Neural progenitor cell (in vitro differentiated cells): ENCODE measurements at regions not wholly inside any gene's neighbourhood (a gene's known extent, or its start where the extent isn't known, plus 50 kb on each side); places are given as distances from the start of the nearest gene placed in this dataset.

ENCODE experiments used
- DNase-seq: peaks from one replicate; pipeline ENCODE4 v3.0.0-alpha.2; 2016; ENCODE audit warnings: low spot score
- H2AFZ ChIP-seq: fragments of 200-600 bp; sonication (generic); replicated peaks from 2 replicates; pipeline ENCODE4 v1.6.1; 2016; ENCODE audit warnings: antibody characterized with exemption
- H3F3A ChIP-seq: fragments of 200-600 bp; sonication (generic); 2 replicates; pipeline ENCODE4 v1.6.1; 2016; ENCODE audit warnings: antibody characterized with exemption, low read depth
- H3K27ac ChIP-seq: fragments of 200-600 bp; sonication (generic); 2 replicates; pipeline ENCODE4 v1.5.1; 2016; ENCODE audit warnings: mild to moderate bottlenecking
- H3K27me3 ChIP-seq: fragments of 200-600 bp; sonication (generic); 2 replicates; pipeline ENCODE4 v1.6.1; 2016; ENCODE audit warnings: mild to moderate bottlenecking, moderate library complexity
- H3K36me3 ChIP-seq: fragments of 200-600 bp; sonication (generic); 2 replicates; pipeline ENCODE4 v1.5.1; 2016
- H3K4me1 ChIP-seq: fragments of 200-600 bp; sonication (generic); 2 replicates; pipeline ENCODE4 v1.6.1; 2016; ENCODE audit warnings: mixed run types
- H3K4me2 ChIP-seq: fragments of 200-600 bp; sonication (generic); 2 replicates; pipeline ENCODE4 v1.6.1; 2016
- H3K4me3 ChIP-seq: fragments of 200-600 bp; sonication (generic); 2 replicates; pipeline ENCODE4 v1.5.1; 2016
- H3K79me2 ChIP-seq: fragments of 200-600 bp; sonication (generic); 2 replicates; pipeline ENCODE4 v1.6.1; 2016; ENCODE audit warnings: low read depth
- H3K9ac ChIP-seq: fragments of 200-600 bp; sonication (generic); 2 replicates; pipeline ENCODE4 v1.6.1; 2016
- H3K9me3 ChIP-seq: fragments of 200-600 bp; sonication (generic); 2 replicates; pipeline ENCODE4 v1.5.1; 2016; ENCODE audit warnings: low read depth
- H4K20me1 ChIP-seq: fragments of 200-600 bp; sonication (generic); 2 replicates; pipeline ENCODE4 v1.6.1; 2016; ENCODE audit warnings: low read depth
- H3K27ac Mint-ChIP-seq: 3 replicates; pipeline ENCODE4 v1.8.0; 2021; ENCODE audit warnings: mixed read lengths
- H3K27me3 Mint-ChIP-seq: 2 replicates; pipeline ENCODE4 v1.8.0; 2022; ENCODE audit warnings: low read depth, mild to moderate bottlenecking, inconsistent platforms, moderate library complexity, mixed read lengths; ENCODE audit not compliant: insufficient read depth
- H3K36me3 Mint-ChIP-seq: 3 replicates; pipeline ENCODE4 v1.8.0; 2021; ENCODE audit warnings: mixed read lengths
- H3K4me1 Mint-ChIP-seq: 3 replicates; pipeline ENCODE4 v1.8.0; 2021; ENCODE audit warnings: mixed read lengths
- H3K4me3 Mint-ChIP-seq: 3 replicates; pipeline ENCODE4 v1.8.0; 2021; ENCODE audit warnings: mild to moderate bottlenecking, moderate library complexity, mixed read lengths
- H3K9me3 Mint-ChIP-seq: 3 replicates; pipeline ENCODE4 v1.8.0; 2020; ENCODE audit warnings: mixed read lengths
- EZH2 ChIP-seq: fragments of 200-600 bp; sonication (generic); IDR thresholded peaks from 2 replicates; pipeline ENCODE4 v1.6.1; 2017; ENCODE audit warnings: antibody characterized with exemption, mild to moderate bottlenecking, moderate library complexity
- EZH2phosphoT487 ChIP-seq: fragments of 200-600 bp; sonication (generic); IDR thresholded peaks from 2 replicates; pipeline ENCODE4 v1.6.1; 2017; ENCODE audit warnings: antibody characterized with exemption
- TF ChIP-seq, protein P1 (sequence below): fragments of 200-600 bp; sonication (generic); IDR thresholded peaks from 2 replicates; pipeline ENCODE4 v1.5.1; 2017; ENCODE audit warnings: antibody characterized with exemption, mild to moderate bottlenecking

DNA sequence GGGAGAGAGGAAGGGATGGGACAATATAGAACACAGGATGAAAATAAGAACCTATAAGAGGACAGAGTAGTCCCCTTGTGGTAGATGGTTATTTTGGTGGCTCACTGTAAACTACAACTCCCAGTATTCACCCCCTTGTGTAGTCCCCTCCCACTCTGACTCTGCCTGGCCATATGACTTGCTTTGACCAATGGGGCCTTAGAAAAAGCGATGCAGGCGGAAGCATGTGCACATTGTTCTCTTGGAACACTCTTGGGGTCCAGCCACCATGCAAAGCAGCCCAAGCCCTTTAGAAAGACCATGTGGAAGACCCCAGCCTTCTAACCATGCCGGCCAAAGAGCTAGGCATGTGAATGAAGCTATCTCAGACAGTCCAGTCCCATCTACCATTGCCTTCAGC lies 415.0 kb downstream of the BCOR start:
- H3K4me3 Mint-ChIP-seq = no peak overlapping the region
- no peak overlapping the region for H3K27ac Mint-ChIP-seq

DNA sequence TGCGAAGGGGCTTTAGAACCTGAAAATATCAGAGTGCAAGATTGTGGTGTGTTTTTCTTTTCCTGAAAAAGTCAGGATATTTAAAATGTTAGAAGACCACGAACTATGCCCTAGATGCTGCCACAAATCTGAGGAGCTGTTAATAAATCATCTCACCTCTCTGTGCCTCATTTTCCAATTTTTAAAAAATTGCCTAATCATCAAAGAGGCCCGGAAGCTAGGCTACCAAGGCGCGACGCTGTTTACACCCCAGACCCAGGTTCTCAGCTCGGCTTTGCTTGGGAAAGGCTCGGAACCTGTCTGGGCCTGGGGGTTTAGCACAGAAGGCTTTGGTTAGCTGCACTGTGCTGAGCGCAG lies 409.6 kb downstream of the BCOR start:
- TF ChIP-seq, protein P1, sequence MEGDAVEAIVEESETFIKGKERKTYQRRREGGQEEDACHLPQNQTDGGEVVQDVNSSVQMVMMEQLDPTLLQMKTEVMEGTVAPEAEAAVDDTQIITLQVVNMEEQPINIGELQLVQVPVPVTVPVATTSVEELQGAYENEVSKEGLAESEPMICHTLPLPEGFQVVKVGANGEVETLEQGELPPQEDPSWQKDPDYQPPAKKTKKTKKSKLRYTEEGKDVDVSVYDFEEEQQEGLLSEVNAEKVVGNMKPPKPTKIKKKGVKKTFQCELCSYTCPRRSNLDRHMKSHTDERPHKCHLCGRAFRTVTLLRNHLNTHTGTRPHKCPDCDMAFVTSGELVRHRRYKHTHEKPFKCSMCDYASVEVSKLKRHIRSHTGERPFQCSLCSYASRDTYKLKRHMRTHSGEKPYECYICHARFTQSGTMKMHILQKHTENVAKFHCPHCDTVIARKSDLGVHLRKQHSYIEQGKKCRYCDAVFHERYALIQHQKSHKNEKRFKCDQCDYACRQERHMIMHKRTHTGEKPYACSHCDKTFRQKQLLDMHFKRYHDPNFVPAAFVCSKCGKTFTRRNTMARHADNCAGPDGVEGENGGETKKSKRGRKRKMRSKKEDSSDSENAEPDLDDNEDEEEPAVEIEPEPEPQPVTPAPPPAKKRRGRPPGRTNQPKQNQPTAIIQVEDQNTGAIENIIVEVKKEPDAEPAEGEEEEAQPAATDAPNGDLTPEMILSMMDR = no peak
- no peak for TF ChIP-seq EZH2phosphoT487
- no peak for TF ChIP-seq EZH2
- H3F3A ChIP-seq = peaks cover 32% of the 10 kb centered on the region
- Mint-ChIP-seq H3K4me1 (peaks cover 20% of the 10 kb centered on the region), H3K27ac (no peak overlapping the region), H3K4me3 (peak overlapping the region; percentile 66), H3K27me3 (peaks cover 7% of the 10 kb centered on the region), H3K9me3 (peaks cover 14% of the 10 kb centered on the region), H3K36me3 (no peaks in the 10 kb centered on the region)
- no peaks in the 10 kb centered on the region for H4K20me1 ChIP-seq
- DNase-seq = no peak
- no peak overlapping the region for H3K27ac ChIP-seq
- no peaks in the 10 kb centered on the region for H3K9me3 ChIP-seq
- no peaks in the 10 kb centered on the region for H3K27me3 ChIP-seq
- H3K9ac ChIP-seq = no peak overlapping the region
- no peaks in the 10 kb centered on the region for H3K36me3 ChIP-seq
- H3K4me2 ChIP-seq = peak overlapping the region; percentile 89
- H3K4me1 ChIP-seq = peaks cover 25% of the 10 kb centered on the region
- no peaks in the 10 kb centered on the region for H3K79me2 ChIP-seq
- no peak overlapping the region for H2AFZ ChIP-seq
- peak overlapping the region; percentile 55 for H3K4me3 ChIP-seq

More for the DNA sequence above, 415.0 kb downstream of the BCOR start:
- H3F3A ChIP-seq = peaks cover 5% of the 10 kb centered on the region
- no peak overlapping the region for H3K27ac ChIP-seq
- TF ChIP-seq, protein P1 = no peak
- TF ChIP-seq EZH2phosphoT487 = no peak
- TF ChIP-seq EZH2 = no peak
- no peaks in the 10 kb centered on the region for H4K20me1 ChIP-seq
- H3K36me3 ChIP-seq = no peaks in the 10 kb centered on the region
- H3K4me1 ChIP-seq = peaks cover 16% of the 10 kb centered on the region
- no peak overlapping the region for H2AFZ ChIP-seq
- Mint-ChIP-seq H3K4me1 (peaks cover 12% of the 10 kb centered on the region), H3K36me3 (no peaks in the 10 kb centered on the region), H3K27me3 (peaks cover 2% of the 10 kb centered on the region), H3K9me3 (peaks cover 10% of the 10 kb centered on the region)
- H3K9ac ChIP-seq = no peak overlapping the region
- H3K4me2 ChIP-seq = no peak overlapping the region
- H3K4me3 ChIP-seq = no peak overlapping the region
- no peaks in the 10 kb centered on the region for H3K9me3 ChIP-seq
- no peaks in the 10 kb centered on the region for H3K79me2 ChIP-seq
- DNase-seq = no peak
- H3K27me3 ChIP-seq = no peaks in the 10 kb centered on the region

DNA sequence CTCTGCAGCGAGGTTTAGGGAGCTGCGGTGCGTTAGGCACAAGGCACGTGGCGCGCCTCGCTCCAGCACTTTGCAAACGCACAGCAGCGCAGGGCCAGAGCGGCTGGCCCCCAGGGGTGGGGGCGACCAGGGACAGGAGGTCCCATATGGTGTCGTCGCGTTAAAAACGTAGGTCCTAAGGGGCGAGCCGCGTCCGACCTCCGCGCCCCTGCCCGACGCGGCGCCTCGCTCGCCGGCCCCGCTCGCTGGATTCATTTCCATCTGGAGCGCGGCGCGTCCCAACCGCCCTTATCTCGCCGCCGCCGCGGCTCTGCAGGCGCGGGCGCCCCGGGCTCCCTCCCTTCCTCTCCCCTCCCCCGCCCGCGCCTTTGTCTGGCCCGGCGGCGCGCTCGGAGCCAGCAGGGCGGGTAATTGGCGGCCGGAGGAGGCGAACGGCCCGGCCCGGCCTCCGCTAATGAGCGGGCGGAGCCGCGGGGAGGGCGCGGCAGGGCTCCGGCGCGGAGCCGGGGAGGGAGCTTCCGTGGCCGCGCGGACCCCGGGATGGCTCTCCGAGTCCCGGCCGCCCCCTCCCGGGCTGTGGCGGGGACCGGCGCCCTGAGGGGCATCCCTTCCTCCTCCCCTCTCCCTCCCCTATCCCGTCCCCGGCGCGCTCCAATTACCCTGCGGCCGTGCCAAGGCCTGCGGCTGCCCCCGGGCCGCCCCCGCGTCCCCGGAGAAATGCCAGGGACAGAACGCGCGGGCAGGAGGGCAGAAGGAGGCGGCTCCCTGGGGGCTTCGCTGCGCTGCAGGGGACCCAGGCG lies 409.0 kb downstream of the BCOR start:
- no peaks in the 10 kb centered on the region for H3K27me3 ChIP-seq
- H3K79me2 ChIP-seq = no peaks in the 10 kb centered on the region
- Mint-ChIP-seq H3K27ac (no peak overlapping the region), H3K9me3 (peaks cover 12% of the 10 kb centered on the region), H3K4me1 (peaks cover 23% of the 10 kb centered on the region), H3K36me3 (no peaks in the 10 kb centered on the region), H3K27me3 (peaks cover 7% of the 10 kb centered on the region), H3K4me3 (peak overlapping the region; percentile 70)
- H4K20me1 ChIP-seq = no peaks in the 10 kb centered on the region
- DNase-seq = peak; percentile 95
- peak overlapping the region; percentile 89 for H3K4me2 ChIP-seq
- H3K4me3 ChIP-seq = peak overlapping the region; percentile 55
- H3K9me3 ChIP-seq = no peaks in the 10 kb centered on the region
- H3K36me3 ChIP-seq = no peaks in the 10 kb centered on the region
- peaks cover 25% of the 10 kb centered on the region for H3K4me1 ChIP-seq
- no peak overlapping the region for H2AFZ ChIP-seq
- TF ChIP-seq, protein P1 = no peak
- TF ChIP-seq EZH2 = peak; percentile 49
- peaks cover 32% of the 10 kb centered on the region for H3F3A ChIP-seq
- H3K27ac ChIP-seq = peak overlapping the region; percentile 47
- no peak overlapping the region for H3K9ac ChIP-seq
